Lower leg skin (tissue), 3 donors: ENCODE measurements at regions not wholly inside any gene's neighbourhood (a gene's known extent, or its start where the extent isn't known, plus 50 kb on each side); places are given as distances from the start of the nearest gene placed in this dataset.

Source experiments
- POLR2A ChIP-seq, 2 donors: fragments of 450-650 bp; IDR thresholded peaks; one replicate each; pipeline ENCODE4 v1.6.1; 2016 to 2017; ENCODE audit warnings: antibody characterized with exemption in 2 of 2, mild to moderate bottlenecking in 1 of 2, moderate library complexity in 1 of 2
- TF ChIP-seq, protein P1 (sequence below), 3 donors: fragments of 450-650 bp; IDR thresholded peaks; one replicate each; pipeline ENCODE4 v1.5.1; 2016; ENCODE audit warnings: antibody characterized with exemption in 3 of 3, mild to moderate bottlenecking in 3 of 3, moderate library complexity in 2 of 3

DNA sequence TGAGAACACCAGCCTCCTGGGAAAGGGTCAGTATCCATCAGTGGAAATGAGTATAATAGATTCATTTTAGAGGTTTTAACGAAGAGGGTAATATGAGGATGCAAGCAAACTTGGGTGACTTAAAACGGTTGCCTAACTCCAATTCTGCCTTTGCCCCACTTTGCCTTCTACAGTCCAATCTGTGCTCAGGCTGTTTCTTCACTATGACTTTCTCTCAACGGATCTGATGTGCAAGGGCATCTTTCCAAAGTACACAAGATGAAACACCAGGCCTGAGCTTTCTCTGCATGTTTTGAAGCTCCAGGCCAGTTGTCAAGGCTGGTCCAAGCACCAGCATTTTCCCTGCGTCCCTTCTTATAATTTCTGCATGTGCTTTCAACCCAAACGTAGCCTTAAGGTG is 68.0 kb upstream of the TMEM164 start:
- TF ChIP-seq, protein P1, sequence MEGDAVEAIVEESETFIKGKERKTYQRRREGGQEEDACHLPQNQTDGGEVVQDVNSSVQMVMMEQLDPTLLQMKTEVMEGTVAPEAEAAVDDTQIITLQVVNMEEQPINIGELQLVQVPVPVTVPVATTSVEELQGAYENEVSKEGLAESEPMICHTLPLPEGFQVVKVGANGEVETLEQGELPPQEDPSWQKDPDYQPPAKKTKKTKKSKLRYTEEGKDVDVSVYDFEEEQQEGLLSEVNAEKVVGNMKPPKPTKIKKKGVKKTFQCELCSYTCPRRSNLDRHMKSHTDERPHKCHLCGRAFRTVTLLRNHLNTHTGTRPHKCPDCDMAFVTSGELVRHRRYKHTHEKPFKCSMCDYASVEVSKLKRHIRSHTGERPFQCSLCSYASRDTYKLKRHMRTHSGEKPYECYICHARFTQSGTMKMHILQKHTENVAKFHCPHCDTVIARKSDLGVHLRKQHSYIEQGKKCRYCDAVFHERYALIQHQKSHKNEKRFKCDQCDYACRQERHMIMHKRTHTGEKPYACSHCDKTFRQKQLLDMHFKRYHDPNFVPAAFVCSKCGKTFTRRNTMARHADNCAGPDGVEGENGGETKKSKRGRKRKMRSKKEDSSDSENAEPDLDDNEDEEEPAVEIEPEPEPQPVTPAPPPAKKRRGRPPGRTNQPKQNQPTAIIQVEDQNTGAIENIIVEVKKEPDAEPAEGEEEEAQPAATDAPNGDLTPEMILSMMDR (IDR thresholded peaks at IDR 0.05), result no peak
- no peak for TF ChIP-seq POLR2A (IDR thresholded peaks at IDR 0.05)
